Common myeloid progenitor, CD34-positive (primary cell): ENCODE measurements at regions not wholly inside any gene's neighbourhood (a gene's known extent, or its start where the extent isn't known, plus 50 kb on each side); places are given as distances from the start of the nearest gene placed in this dataset.

Source experiments
- CTCF ChIA-PET: fragments of 350-600 bp; sonication (Branson Sonifier 250); formaldehyde crosslinking; loops from one replicate; lab custom pipeline; 2021; ENCODE audit warnings: antibody characterized with exemption; lab: Charles Lee
- POLR2A ChIA-PET: fragments of 350-600 bp; sonication (Branson Sonifier 250); formaldehyde crosslinking; loops from one replicate; lab custom pipeline; 2021; ENCODE audit warnings: antibody characterized with exemption; lab: Charles Lee
- DNase-seq, 3 donors: peaks; one replicate each; pipeline versions ENCODE4 v3.0.0 to v3.0.0-alpha.2; 2013
- H3K27ac ChIP-seq, 2 experiments: 1 replicate in 1 of 2; 2 replicates in 1 of 2; pipeline ENCODE4 v1.7.0; 2013; ENCODE audit warnings: inconsistent platforms in 2 of 2, low read length in 2 of 2, mild to moderate bottlenecking in 2 of 2, low read depth in 1 of 2, moderate library complexity in 1 of 2; ENCODE audit not compliant: severe bottlenecking in 2 of 2, insufficient read depth in 1 of 2, poor library complexity in 1 of 2
- H3K27me3 ChIP-seq, 5 experiments: replicated peaks in 2 of 5; 1 replicate in 3 of 5; 2 replicates in 2 of 5; pipeline versions ENCODE4 v1.6.1 to v1.7.0; 2013; ENCODE audit warnings: low read length in 4 of 5, mild to moderate bottlenecking in 2 of 5, moderate library complexity in 2 of 5, inconsistent platforms in 1 of 5; ENCODE audit not compliant: insufficient read depth in 5 of 5, control insufficient read depth in 4 of 5
- H3K36me3 ChIP-seq, 4 experiments: 1 replicate in 2 of 4; 2 replicates in 2 of 4; pipeline versions ENCODE4 v1.6.1 to v1.7.0; 2013; ENCODE audit warnings: low read length in 3 of 4, control low read depth in 1 of 4, mild to moderate bottlenecking in 1 of 4; ENCODE audit not compliant: control insufficient read depth in 4 of 4, insufficient read depth in 4 of 4
- H3K4me1 ChIP-seq, 4 experiments: 1 replicate in 3 of 4; 2 replicates in 1 of 4; pipeline versions ENCODE4 v1.6.1 to v1.7.1; 2013; ENCODE audit warnings: low read length in 3 of 4, mild to moderate bottlenecking in 3 of 4, control low read depth in 1 of 4, inconsistent platforms in 1 of 4, moderate library complexity in 1 of 4; ENCODE audit not compliant: control insufficient read depth in 4 of 4, insufficient read depth in 4 of 4; ENCODE audit errors: control extremely low read depth in 1 of 4
- H3K4me3 ChIP-seq, 7 experiments: 1 replicate in 4 of 7; 2 replicates in 3 of 7; pipeline versions ENCODE4 v1.5.1 to v1.7.0; 2013; ENCODE audit warnings: mild to moderate bottlenecking in 7 of 7, low read length in 6 of 7, moderate library complexity in 6 of 7, inconsistent platforms in 2 of 7, low read depth in 2 of 7, control low read depth in 1 of 7; ENCODE audit not compliant: insufficient read depth in 4 of 7, control insufficient read depth in 1 of 7; ENCODE audit errors: extremely low read depth in 1 of 7
- H3K9me3 ChIP-seq, 5 experiments: 1 replicate in 4 of 5; 2 replicates in 1 of 5; pipeline versions ENCODE4 v1.6.1 to v1.7.1; 2013; ENCODE audit warnings: low read length in 4 of 5, mild to moderate bottlenecking in 2 of 5, inconsistent platforms in 1 of 5, low read depth in 1 of 5, moderate library complexity in 1 of 5; ENCODE audit not compliant: control insufficient read depth in 4 of 5, insufficient read depth in 2 of 5; ENCODE audit errors: control extremely low read depth in 1 of 5
- WGBS: methylation state at CpG from one replicate; pipeline ENCODE4 v1.1.5; 2013; ENCODE audit not compliant: insufficient coverage; 5-methylcytosine and 5-hydroxymethylcytosine counted together

DNA sequence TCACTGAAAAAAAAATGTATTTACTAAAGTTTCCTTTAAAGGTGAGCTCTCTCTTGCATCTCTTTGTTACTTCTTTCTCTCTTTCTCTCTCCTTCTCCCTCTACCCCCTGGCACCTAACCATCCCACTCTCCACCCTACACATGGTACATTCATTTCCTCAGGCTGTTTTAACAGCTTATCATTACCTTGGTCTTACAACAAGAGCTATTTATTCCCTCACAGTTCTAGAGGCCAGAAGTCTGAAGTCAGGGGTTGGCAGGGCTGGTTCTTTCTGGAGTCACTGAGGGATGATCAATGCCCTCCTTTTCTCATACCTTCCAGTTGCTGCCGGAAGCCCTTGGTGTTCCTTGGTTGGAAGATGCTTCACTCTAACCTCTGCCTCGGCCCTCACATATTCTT is 91.1 kb upstream of the DSCAM start:
- H3K4me1 ChIP-seq, result no peaks in the 10 kb centered on the region
- H3K9me3 ChIP-seq, result no peaks in the 10 kb centered on the region
- WGBS, result 86% methylated on average over 1 of the region's 2 CpGs
- no peaks in the 10 kb centered on the region for H3K27me3 ChIP-seq
- no peak overlapping the region for H3K27ac ChIP-seq
- DNase-seq, result no peak
- CTCF ChIA-PET, result no interaction called here
- no peaks in the 10 kb centered on the region for H3K36me3 ChIP-seq
- H3K4me3 ChIP-seq, result no peak overlapping the region
- POLR2A ChIA-PET, result interaction anchor here (0.6 kb wide), 1 partner anchor 12 kb away, joined by 3 read pairs; no protein-coding TSS in a partner anchor

DNA sequence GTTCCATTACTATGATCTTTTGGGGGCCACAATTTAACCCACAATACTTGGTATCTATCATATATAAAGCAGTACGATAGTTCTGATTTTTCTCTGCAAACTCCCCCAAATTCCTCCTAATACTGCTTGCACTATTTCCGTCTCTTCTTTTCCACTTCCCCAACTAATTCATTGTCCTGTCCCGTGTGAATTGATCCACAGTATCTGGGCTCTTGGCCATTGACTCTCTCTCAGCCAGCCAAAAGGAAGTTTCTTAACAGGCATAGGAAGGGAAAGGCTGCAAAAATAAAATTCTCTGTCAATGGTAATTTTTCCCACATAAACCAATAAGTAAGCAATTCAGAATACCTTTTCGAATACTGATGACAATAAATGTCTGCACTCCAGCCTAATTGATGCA is 91.7 kb upstream of the DSCAM start:
- ChIA-PET CTCF (no interaction called here), POLR2A (interaction anchor here (0.6 kb wide), 1 partner anchor 12 kb away, joined by 3 read pairs; no protein-coding TSS in a partner anchor)
- 100% methylated on average over 2 of the region's 4 CpGs for WGBS
- Histone ChIP-seq H3K27me3 (no peaks in the 10 kb centered on the region), H3K36me3 (no peaks in the 10 kb centered on the region), H3K27ac (no peak overlapping the region), H3K4me3 (no peak overlapping the region), H3K4me1 (no peaks in the 10 kb centered on the region), H3K9me3 (no peaks in the 10 kb centered on the region)
- DNase-seq, result no peak

GRCh38 chr21:40947713-40948112 is 100.8 kb upstream of the DSCAM start:
- Histone ChIP-seq H3K27me3 (no peaks in the 10 kb centered on the region), H3K27ac (no peak overlapping the region), H3K36me3 (no peaks in the 10 kb centered on the region), H3K4me3 (no peak overlapping the region), H3K9me3 (no peaks in the 10 kb centered on the region), H3K4me1 (no peaks in the 10 kb centered on the region)
- POLR2A ChIA-PET, result no interaction called here
- DNase-seq, result no peak
- CTCF ChIA-PET, result no interaction called here
- 100% methylated on average over 3 of the region's 3 CpGs for WGBS

DNA sequence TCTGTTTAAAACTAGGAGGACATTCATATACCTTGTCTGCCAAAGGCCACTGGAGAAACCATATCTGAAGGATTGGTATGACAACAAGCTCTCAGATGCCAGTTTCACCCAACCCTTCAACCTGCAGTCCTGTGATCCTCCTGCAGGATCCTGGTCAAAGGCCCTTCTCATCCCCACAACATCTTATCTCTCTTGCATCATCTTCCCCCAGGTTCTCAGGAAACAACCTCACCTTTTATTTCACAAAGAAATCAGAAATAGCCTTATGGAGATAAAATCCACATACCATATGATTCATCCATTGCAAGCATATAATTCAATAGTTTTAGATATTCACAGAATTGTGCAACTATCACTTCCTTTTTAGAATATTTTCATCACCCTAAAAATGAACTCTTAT is 104.0 kb upstream of the DSCAM start:
- Histone ChIP-seq H3K4me3 (no peak overlapping the region), H3K9me3 (no peaks in the 10 kb centered on the region), H3K36me3 (no peaks in the 10 kb centered on the region), H3K4me1 (no peaks in the 10 kb centered on the region), H3K27ac (no peak overlapping the region), H3K27me3 (no peaks in the 10 kb centered on the region)
- no peak for DNase-seq
- ChIA-PET POLR2A (no interaction called here), CTCF (no interaction called here)

DNA sequence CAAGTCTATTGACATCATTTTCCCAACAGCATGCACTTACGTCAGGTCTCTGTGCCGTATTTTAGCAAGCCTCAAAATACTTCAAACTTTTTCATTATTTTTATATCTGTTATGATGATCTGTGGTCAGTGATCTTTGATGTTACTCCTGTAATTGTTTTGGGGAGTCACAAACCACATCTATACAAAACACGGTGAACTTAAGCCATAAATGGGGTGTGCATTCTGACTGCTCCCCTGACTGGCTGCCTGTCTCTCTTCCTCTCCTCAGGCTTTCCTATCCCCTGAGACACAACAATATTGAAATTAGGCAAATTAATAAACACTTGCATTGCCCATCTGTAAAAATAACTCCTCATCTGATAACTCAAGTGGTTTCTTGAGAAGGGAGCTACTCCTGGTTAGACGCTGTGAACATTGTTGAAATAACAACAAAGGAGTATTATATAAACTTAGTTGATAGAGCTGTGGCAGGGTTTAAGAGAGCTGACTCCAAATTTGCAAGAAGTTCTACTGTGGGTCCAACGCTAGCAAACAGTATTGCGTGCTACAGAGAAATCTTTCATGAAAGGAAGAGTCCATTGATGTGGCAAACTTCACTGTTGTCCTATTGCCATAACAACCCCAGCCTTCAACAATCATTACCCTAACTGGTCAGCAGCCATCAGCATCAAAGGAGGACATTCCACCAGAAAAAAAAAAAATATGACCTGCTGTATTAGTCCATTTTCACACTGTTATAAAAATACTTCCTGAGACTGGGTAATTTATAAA is 105.8 kb upstream of the DSCAM start:
- no peaks in the 10 kb centered on the region for H3K27me3 ChIP-seq
- ChIA-PET CTCF (no interaction called here), POLR2A (no interaction called here)
- H3K9me3 ChIP-seq, result no peaks in the 10 kb centered on the region
- no peaks in the 10 kb centered on the region for H3K4me1 ChIP-seq
- H3K36me3 ChIP-seq, result no peaks in the 10 kb centered on the region
- WGBS, result 100% methylated on average over 2 of the region's 6 CpGs
- no peak for DNase-seq
- H3K4me3 ChIP-seq, result no peak overlapping the region
- no peak overlapping the region for H3K27ac ChIP-seq

GRCh38 chr21:40964691-40965090 is 117.7 kb upstream of the DSCAM start:
- CTCF ChIA-PET, result no interaction called here

DNA sequence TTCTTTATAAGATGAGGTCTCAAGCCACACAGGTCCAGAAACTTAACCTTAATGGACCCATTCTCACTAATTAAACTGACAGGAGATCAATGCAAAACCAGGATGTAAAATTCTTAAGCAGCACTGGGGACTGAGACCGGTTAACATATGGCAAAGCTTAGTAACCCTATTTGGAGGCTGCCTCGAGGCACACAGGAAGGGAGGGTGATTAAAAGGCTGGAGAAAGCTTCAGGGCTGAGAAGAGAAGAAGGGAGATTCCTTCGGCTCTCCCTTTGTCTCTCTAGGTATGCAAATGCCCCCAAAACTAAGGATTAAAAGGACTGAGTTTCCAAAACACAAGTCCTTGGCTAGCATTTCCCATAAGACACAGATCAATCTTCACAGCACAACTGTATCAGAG is 120.8 kb upstream of the DSCAM start:
- Histone ChIP-seq H3K27me3 (peaks cover 0 to 1% (median 0%) of the 10 kb centered on the region in 5 experiments), H3K4me1 (no peaks in the 10 kb centered on the region), H3K36me3 (no peaks in the 10 kb centered on the region), H3K4me3 (no peak overlapping the region), H3K27ac (no peak overlapping the region), H3K9me3 (no peaks in the 10 kb centered on the region)
- CTCF ChIA-PET, result no interaction called here
- POLR2A ChIA-PET, result no interaction called here
- DNase-seq, result no peak
- WGBS, result 100% methylated on average over 1 of the region's 3 CpGs

More at GRCh38 chr21:40964691-40965090, 117.7 kb upstream of the DSCAM start:
- Histone ChIP-seq H3K9me3 (no peaks in the 10 kb centered on the region), H3K36me3 (no peaks in the 10 kb centered on the region), H3K4me1 (no peaks in the 10 kb centered on the region), H3K27ac (no peak overlapping the region), H3K27me3 (no peaks in the 10 kb centered on the region), H3K4me3 (no peak overlapping the region)
- POLR2A ChIA-PET, result no interaction called here
- DNase-seq, result no peak
- 67% methylated on average over 1 of the region's 2 CpGs for WGBS
